GM10266 (cell line): ENCODE measurements at regions not wholly inside any gene's neighbourhood (a gene's known extent, or its start where the extent isn't known, plus 50 kb on each side); places are given as distances from the start of the nearest gene placed in this dataset.

Source experiments
- DNase-seq: peaks from one replicate; pipeline ENCODE4 v3.0.0; 2012; ENCODE audit errors: extremely low spot score
- CTCF ChIP-seq: IDR thresholded peaks from 2 replicates; pipeline ENCODE4 v1.5.1; 2012; ENCODE audit warnings: mild to moderate bottlenecking, low read depth; ENCODE audit not compliant: control insufficient read depth, insufficient read depth; ENCODE audit errors: missing control alignments

- DNase-seq, result no peak
- no peak for TF ChIP-seq CTCF
Observed at GRCh38 chr14:44436458-44436857, 70.6 kb downstream of the FSCB start.

- TF ChIP-seq CTCF, result no peak
- no peak for DNase-seq
Observed at GRCh38 chr14:44428231-44428945, 78.7 kb downstream of the FSCB start.

GRCh38 chr14:44422699-44423098 lies 84.4 kb downstream of the FSCB start:
- no peak for DNase-seq
- no peak for TF ChIP-seq CTCF

- DNase-seq, result no peak
- no peak for TF ChIP-seq CTCF
Observed at GRCh38 chr14:44420226-44420625, 86.9 kb downstream of the FSCB start.

GRCh38 chr14:44418856-44419255 lies 88.2 kb downstream of the FSCB start:
- no peak for DNase-seq
- no peak for TF ChIP-seq CTCF

GRCh38 chr14:44417809-44418208 lies 89.3 kb downstream of the FSCB start:
- DNase-seq, result no peak
- TF ChIP-seq CTCF, result no peak

- no peak for DNase-seq
- TF ChIP-seq CTCF, result no peak
Observed at GRCh38 chr14:44414646-44415045, 92.4 kb downstream of the FSCB start.
